Ishikawa (cell line): ENCODE measurements at regions not wholly inside any gene's neighbourhood (a gene's known extent, or its start where the extent isn't known, plus 50 kb on each side); places are given as distances from the start of the nearest gene placed in this dataset.

Experiments used
- CEBPB ChIP-seq: IDR thresholded peaks from 2 replicates; pipeline ENCODE4 v1.6.1; 2012
- CREB1 ChIP-seq: IDR thresholded peaks from 2 replicates; pipeline ENCODE4 v1.6.1; 2012; ENCODE audit warnings: low read depth
- EGR1 ChIP-seq: IDR thresholded peaks from 2 replicates; pipeline ENCODE4 v1.6.1; 2012
- EP300 ChIP-seq: IDR thresholded peaks from 2 replicates; pipeline ENCODE4 v1.6.1; 2012; ENCODE audit warnings: borderline replicate concordance
- FOXM1 ChIP-seq: IDR thresholded peaks from 2 replicates; pipeline ENCODE4 v1.6.1; 2012; ENCODE audit warnings: low read depth, borderline replicate concordance
- NFIC ChIP-seq: IDR thresholded peaks from 2 replicates; pipeline ENCODE4 v1.6.1; 2012
- RAD21 ChIP-seq: IDR thresholded peaks from 2 replicates; pipeline ENCODE4 v1.6.1; 2012; ENCODE audit warnings: low read depth
- TAF1 ChIP-seq: IDR thresholded peaks from 2 replicates; pipeline ENCODE4 v1.6.1; 2012; ENCODE audit warnings: low read depth, mild to moderate bottlenecking
- TCF12 ChIP-seq: IDR thresholded peaks from 2 replicates; pipeline ENCODE4 v1.6.1; 2012; ENCODE audit warnings: low read depth
- TEAD4 ChIP-seq: IDR thresholded peaks from 2 replicates; pipeline ENCODE4 v1.6.1; 2012
- USF1 ChIP-seq: IDR thresholded peaks from 2 replicates; pipeline ENCODE4 v1.6.1; 2012
- YY1 ChIP-seq: IDR thresholded peaks from 2 replicates; pipeline ENCODE4 v1.6.1; 2012; ENCODE audit warnings: low read depth
- ZBTB7A ChIP-seq: IDR thresholded peaks from 2 replicates; pipeline ENCODE4 v1.6.1; 2012; ENCODE audit warnings: low read depth
- TF ChIP-seq, protein P1 (sequence below): IDR thresholded peaks from 2 replicates; pipeline ENCODE4 v1.6.1; 2012; ENCODE audit warnings: low read depth, mild to moderate bottlenecking
- TF ChIP-seq, protein P2 (sequence below): IDR thresholded peaks from 2 replicates; pipeline ENCODE4 v1.6.1; 2012

DNA sequence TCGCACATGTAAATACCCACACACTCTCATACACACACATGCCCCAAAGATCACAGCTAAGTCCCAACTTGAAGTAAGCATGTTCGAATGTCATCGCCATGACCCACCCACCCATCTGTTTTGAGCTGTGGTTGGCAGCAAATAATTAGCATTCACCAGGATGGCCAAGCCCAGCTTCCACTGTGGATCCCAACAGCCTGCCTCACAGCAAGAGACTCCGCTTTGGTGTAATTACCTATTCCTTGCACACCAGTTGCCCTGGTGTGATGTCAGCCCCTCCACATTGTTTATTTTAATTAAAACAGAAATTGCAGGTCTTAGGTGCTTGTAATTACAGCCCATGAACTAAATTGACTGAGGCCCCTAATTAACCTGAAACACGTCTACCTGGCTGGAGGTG is 81.1 kb downstream of the MAFB start:
- TF ChIP-seq, protein P1, sequence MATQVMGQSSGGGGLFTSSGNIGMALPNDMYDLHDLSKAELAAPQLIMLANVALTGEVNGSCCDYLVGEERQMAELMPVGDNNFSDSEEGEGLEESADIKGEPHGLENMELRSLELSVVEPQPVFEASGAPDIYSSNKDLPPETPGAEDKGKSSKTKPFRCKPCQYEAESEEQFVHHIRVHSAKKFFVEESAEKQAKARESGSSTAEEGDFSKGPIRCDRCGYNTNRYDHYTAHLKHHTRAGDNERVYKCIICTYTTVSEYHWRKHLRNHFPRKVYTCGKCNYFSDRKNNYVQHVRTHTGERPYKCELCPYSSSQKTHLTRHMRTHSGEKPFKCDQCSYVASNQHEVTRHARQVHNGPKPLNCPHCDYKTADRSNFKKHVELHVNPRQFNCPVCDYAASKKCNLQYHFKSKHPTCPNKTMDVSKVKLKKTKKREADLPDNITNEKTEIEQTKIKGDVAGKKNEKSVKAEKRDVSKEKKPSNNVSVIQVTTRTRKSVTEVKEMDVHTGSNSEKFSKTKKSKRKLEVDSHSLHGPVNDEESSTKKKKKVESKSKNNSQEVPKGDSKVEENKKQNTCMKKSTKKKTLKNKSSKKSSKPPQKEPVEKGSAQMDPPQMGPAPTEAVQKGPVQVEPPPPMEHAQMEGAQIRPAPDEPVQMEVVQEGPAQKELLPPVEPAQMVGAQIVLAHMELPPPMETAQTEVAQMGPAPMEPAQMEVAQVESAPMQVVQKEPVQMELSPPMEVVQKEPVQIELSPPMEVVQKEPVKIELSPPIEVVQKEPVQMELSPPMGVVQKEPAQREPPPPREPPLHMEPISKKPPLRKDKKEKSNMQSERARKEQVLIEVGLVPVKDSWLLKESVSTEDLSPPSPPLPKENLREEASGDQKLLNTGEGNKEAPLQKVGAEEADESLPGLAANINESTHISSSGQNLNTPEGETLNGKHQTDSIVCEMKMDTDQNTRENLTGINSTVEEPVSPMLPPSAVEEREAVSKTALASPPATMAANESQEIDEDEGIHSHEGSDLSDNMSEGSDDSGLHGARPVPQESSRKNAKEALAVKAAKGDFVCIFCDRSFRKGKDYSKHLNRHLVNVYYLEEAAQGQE = no peak
- no peak for TF ChIP-seq USF1
- TF ChIP-seq TEAD4 = no peak
- no peak for TF ChIP-seq TCF12
- TF ChIP-seq NFIC = no peak
- no peak for TF ChIP-seq YY1
- TF ChIP-seq FOXM1 = no peak
- no peak for TF ChIP-seq CEBPB
- no peak for TF ChIP-seq RAD21
- TF ChIP-seq ZBTB7A = no peak
- no peak for TF ChIP-seq CREB1
- TF ChIP-seq, protein P2, sequence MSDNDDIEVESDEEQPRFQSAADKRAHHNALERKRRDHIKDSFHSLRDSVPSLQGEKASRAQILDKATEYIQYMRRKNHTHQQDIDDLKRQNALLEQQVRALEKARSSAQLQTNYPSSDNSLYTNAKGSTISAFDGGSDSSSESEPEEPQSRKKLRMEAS = no peak

- TF ChIP-seq RAD21 (no peak), EGR1 (no peak), TAF1 (no peak), FOXM1 (no peak), ZBTB7A (no peak), TCF12 (no peak)
- TF ChIP-seq, protein P1 = no peak
- TF ChIP-seq, protein P2 = no peak
Measured at GRCh38 chr20:40606660-40607059, 82.4 kb downstream of the MAFB start.

- TF ChIP-seq EP300 (no peak), YY1 (no peak), TEAD4 (no peak), CEBPB (no peak), NFIC (no peak), TAF1 (no peak), RAD21 (no peak), TCF12 (no peak)
Measured at GRCh38 chr20:40606237-40606636, 82.8 kb downstream of the MAFB start.

GRCh38 chr20:40604416-40604815 is 84.6 kb downstream of the MAFB start:
- TF ChIP-seq, protein P2 = no peak
- no peak for TF ChIP-seq CEBPB
- TF ChIP-seq CREB1 = no peak
- TF ChIP-seq USF1 = no peak
- TF ChIP-seq, protein P1 = no peak
- no peak for TF ChIP-seq TEAD4
- no peak for TF ChIP-seq ZBTB7A
- no peak for TF ChIP-seq FOXM1
- no peak for TF ChIP-seq RAD21
- TF ChIP-seq YY1 = no peak
- no peak for TF ChIP-seq EGR1
- no peak for TF ChIP-seq NFIC
- TF ChIP-seq EP300 = no peak
- TF ChIP-seq TCF12 = no peak
- TF ChIP-seq TAF1 = no peak
